ENCODE measurements at regions not wholly inside any gene's neighbourhood (a gene's known extent, or its start where the extent isn't known, plus 50 kb on each side); places are given as distances from the start of the nearest gene placed in this dataset.

GRCh38 chr14:86533834-86534233 lies 1003.9 kb downstream of the FLRT2 start:
- Histone ChIP-seq H3K9me3 (no peaks in the 10 kb centered on the region), H3K27ac (replicated peaks in 1 of 4) (no peak overlapping the region), H3K4me3 (no peak overlapping the region), H3K27me3 (no peaks in the 10 kb centered on the region), H3K36me3 (no peaks in the 10 kb centered on the region), H3K4me1 (no peaks in the 10 kb centered on the region)
- intact Hi-C loops (cut with DNase I), result no loop called here
- DNase-seq (ENCODE audit: extremely low spot score), result no peak
- TF ChIP-seq POLR2AphosphoS5 (IDR thresholded peaks at IDR 0.05) (no peak), POLR2A (IDR thresholded peaks at IDR 0.05; ENCODE audit: low read depth) (no peak), EP300 (IDR thresholded peaks at IDR 0.05) (no peak), CTCF (IDR thresholded peaks at IDR 0.05) (no peak)
- 84% methylated on average over 4 of the region's 4 CpGs for whole genome bisulfite sequencing

GRCh38 chr14:86532219-86532618 lies 1002.3 kb downstream of the FLRT2 start:
- no peak for DNase-seq (ENCODE audit: extremely low spot score)
- Histone ChIP-seq H3K4me1 (no peaks in the 10 kb centered on the region), H3K27ac (replicated peaks in 1 of 4) (no peak overlapping the region), H3K27me3 (no peaks in the 10 kb centered on the region), H3K9me3 (no peaks in the 10 kb centered on the region), H3K36me3 (no peaks in the 10 kb centered on the region), H3K4me3 (no peak overlapping the region)
- intact Hi-C loops (cut with DNase I), result no loop called here
- TF ChIP-seq POLR2A (IDR thresholded peaks at IDR 0.05; ENCODE audit: low read depth) (no peak), CTCF (IDR thresholded peaks at IDR 0.05) (no peak), POLR2AphosphoS5 (IDR thresholded peaks at IDR 0.05) (no peak), EP300 (IDR thresholded peaks at IDR 0.05) (no peak)

- intact Hi-C loops (cut with DNase I), result no loop called here
- H3K9me3 ChIP-seq, result no peaks in the 10 kb centered on the region
- H3K36me3 ChIP-seq, result no peaks in the 10 kb centered on the region
- H3K27me3 ChIP-seq, result no peaks in the 10 kb centered on the region
- no peak overlapping the region for H3K27ac ChIP-seq (replicated peaks in 1 of 4)
- H3K4me1 ChIP-seq, result no peaks in the 10 kb centered on the region
- TF ChIP-seq CTCF (IDR thresholded peaks at IDR 0.05) (no peak), POLR2AphosphoS5 (IDR thresholded peaks at IDR 0.05) (no peak), EP300 (IDR thresholded peaks at IDR 0.05) (no peak), POLR2A (IDR thresholded peaks at IDR 0.05; ENCODE audit: low read depth) (no peak)
- 94% methylated on average over 4 of the region's 4 CpGs for WGBS
- H3K4me3 ChIP-seq, result no peak overlapping the region
- no peak for DNase-seq (ENCODE audit: extremely low spot score)
Observed at GRCh38 chr14:86530457-86530856, 1000.5 kb downstream of the FLRT2 start.

GRCh38 chr14:86527312-86527711 lies 997.4 kb downstream of the FLRT2 start:
- Histone ChIP-seq H3K27me3 (no peaks in the 10 kb centered on the region), H3K9me3 (no peaks in the 10 kb centered on the region), H3K4me3 (no peak overlapping the region), H3K4me1 (no peaks in the 10 kb centered on the region), H3K36me3 (no peaks in the 10 kb centered on the region), H3K27ac (replicated peaks in 1 of 4) (no peak overlapping the region)
- TF ChIP-seq POLR2A (IDR thresholded peaks at IDR 0.05; ENCODE audit: low read depth) (no peak), CTCF (IDR thresholded peaks at IDR 0.05) (no peak), POLR2AphosphoS5 (IDR thresholded peaks at IDR 0.05) (no peak), EP300 (IDR thresholded peaks at IDR 0.05) (no peak)
- DNase-seq (ENCODE audit: extremely low spot score), result no peak
- intact Hi-C loops (cut with DNase I), result no loop called here

- H3K36me3 ChIP-seq, result no peaks in the 10 kb centered on the region
- no peaks in the 10 kb centered on the region for H3K9me3 ChIP-seq
- WGBS, result 69% methylated on average over 3 of the region's 3 CpGs
- no peak overlapping the region for H3K27ac ChIP-seq (replicated peaks in 1 of 4)
- no peak for DNase-seq (ENCODE audit: extremely low spot score)
- no peak overlapping the region for H3K4me3 ChIP-seq
- TF ChIP-seq POLR2A (IDR thresholded peaks at IDR 0.05; ENCODE audit: low read depth) (no peak), POLR2AphosphoS5 (IDR thresholded peaks at IDR 0.05) (no peak), EP300 (IDR thresholded peaks at IDR 0.05) (no peak), CTCF (IDR thresholded peaks at IDR 0.05) (no peak)
- no peaks in the 10 kb centered on the region for H3K4me1 ChIP-seq
- no peaks in the 10 kb centered on the region for H3K27me3 ChIP-seq
- intact Hi-C loops (cut with DNase I), result no loop called here
Observed at GRCh38 chr14:86525673-86526072, 995.7 kb downstream of the FLRT2 start.
